Endothelial cell of umbilical vein (primary cell): ENCODE measurements at regions not wholly inside any gene's neighbourhood (a gene's known extent, or its start where the extent isn't known, plus 50 kb on each side); places are given as distances from the start of the nearest gene placed in this dataset.

Source experiments
- BruUV-seq: library from RNA; stranded (reverse); fragments of 400-500 nt; replicated peaks from 2 replicates; lab custom pipeline; 2021; lab: Mats Ljungman, UMichigan
- CTCF ChIA-PET: fragments of 300-600, 350-600 bp; sonication (Branson Sonifier 250); formaldehyde crosslinking; loops from one replicate; lab custom pipeline; 2021; ENCODE audit warnings: antibody characterized with exemption, inconsistent platforms; lab: Charles Lee
- POLR2A ChIA-PET: fragments of 300-600, 350-600 bp; sonication (Branson Sonifier 250); formaldehyde crosslinking; loops from one replicate; lab custom pipeline; 2021; ENCODE audit warnings: antibody characterized with exemption, inconsistent platforms; lab: Charles Lee
- DNase-seq: peaks from one replicate; pipeline ENCODE4 v3.0.0-alpha.2; 2011; ENCODE audit warnings: low read depth, low spot score
- FAIRE-seq: peaks from 2 replicates; lab custom pipeline; 2011; peaks lifted over from hg19 to GRCh38; lab: Jason Lieb, UNC
- H2AFZ ChIP-seq: 2 replicates; pipeline ENCODE4 v1.6.0; 2012; ENCODE audit warnings: low read depth, low read length, control low read depth, inconsistent platforms
- H3K27ac ChIP-seq: 2 replicates; pipeline ENCODE4 v1.5.1; 2011; ENCODE audit warnings: low read depth, mild to moderate bottlenecking, control low read depth, low read length, moderate library complexity; ENCODE audit not compliant: insufficient read depth
- H3K27me3 ChIP-seq, 2 experiments: 2 replicates each; pipeline versions ENCODE4 v1.6.0 to v1.6.1; 2011; ENCODE audit warnings: low read length in 2 of 2, mixed read lengths in 1 of 2; ENCODE audit not compliant: control insufficient read depth in 2 of 2, insufficient read depth in 2 of 2
- H3K36me3 ChIP-seq, 2 experiments: 2 replicates in 1 of 2; 3 replicates in 1 of 2; pipeline ENCODE4 v1.5.1; 2011; ENCODE audit warnings: low read length in 2 of 2, mild to moderate bottlenecking in 1 of 2, moderate library complexity in 1 of 2; ENCODE audit not compliant: control insufficient read depth in 2 of 2, insufficient read depth in 2 of 2; ENCODE audit errors: extremely low read depth in 1 of 2
- H3K4me1 ChIP-seq: 3 replicates; pipeline ENCODE4 v1.5.1; 2011; ENCODE audit warnings: mild to moderate bottlenecking, low read length; ENCODE audit not compliant: control insufficient read depth, insufficient read depth; ENCODE audit errors: extremely low read depth
- H3K4me2 ChIP-seq: 2 replicates; pipeline ENCODE4 v1.6.1; 2011; ENCODE audit warnings: low read length, control low read depth, mixed read lengths; ENCODE audit not compliant: insufficient read depth
- H3K4me3 ChIP-seq, 3 experiments: fragments of 200-600 bp in 1 of 3; sonication (generic), shearing (Covaris generic) in 1 of 3; replicated peaks in 1 of 3; 2 replicates each; pipeline ENCODE4 v1.5.1; 2011 to 2016; ENCODE audit warnings: control low read depth in 3 of 3, low read length in 3 of 3, mild to moderate bottlenecking in 2 of 3, inconsistent platforms in 1 of 3, low read depth in 1 of 3, moderate library complexity in 1 of 3; ENCODE audit not compliant: insufficient read depth in 1 of 3
- H3K79me2 ChIP-seq: 2 replicates; pipeline ENCODE4 v1.6.0; 2012; ENCODE audit warnings: low read length, inconsistent platforms; ENCODE audit not compliant: control insufficient read depth, insufficient read depth
- H3K9ac ChIP-seq: replicated peaks from 2 replicates; pipeline ENCODE3; 2011; ENCODE audit warnings: low read length, control low read depth; ENCODE audit not compliant: insufficient read depth; ENCODE audit errors: extremely low read depth
- H3K9me1 ChIP-seq: replicated peaks from 3 replicates; pipeline ENCODE4 v1.6.0; 2011; ENCODE audit warnings: mild to moderate bottlenecking, low read length; ENCODE audit not compliant: control insufficient read depth, insufficient read depth; ENCODE audit errors: extremely low read depth
- H3K9me3 ChIP-seq: replicated peaks from 2 replicates; pipeline ENCODE4 v1.5.1; 2012; ENCODE audit warnings: low read length, inconsistent platforms; ENCODE audit not compliant: control insufficient read depth, insufficient read depth
- H4K20me1 ChIP-seq: replicated peaks from 2 replicates; pipeline ENCODE3; 2011; ENCODE audit warnings: mild to moderate bottlenecking, low read length; ENCODE audit not compliant: control insufficient read depth, insufficient read depth; ENCODE audit errors: extremely low read depth
- CTCF ChIP-seq, 2 donors: IDR thresholded peaks; 1 replicate in 1 of 2; 2 replicates in 1 of 2; pipeline ENCODE4 v1.5.1; 2011; ENCODE audit warnings: low read length in 2 of 2, mild to moderate bottlenecking in 2 of 2, moderate library complexity in 2 of 2, control low read depth in 1 of 2, inconsistent platforms in 1 of 2, low read depth in 1 of 2; ENCODE audit not compliant: insufficient read depth in 1 of 2; ENCODE audit errors: extremely low read depth in 1 of 2
- EZH2 ChIP-seq: IDR thresholded peaks from 2 replicates; pipeline ENCODE4 v1.6.1; 2012; ENCODE audit warnings: borderline replicate concordance, low read depth, mild to moderate bottlenecking, moderate library complexity, low read length, inconsistent platforms; ENCODE audit not compliant: severe bottlenecking
- FOS ChIP-seq: IDR thresholded peaks from 2 replicates; pipeline ENCODE4 v1.6.1; 2011; ENCODE audit warnings: mild to moderate bottlenecking, low read length, moderate library complexity, borderline replicate concordance; ENCODE audit not compliant: insufficient read depth
- GATA2 ChIP-seq: IDR thresholded peaks from 2 replicates; pipeline ENCODE4 v1.7.0; 2011; ENCODE audit warnings: low read depth, mild to moderate bottlenecking, moderate library complexity, mixed read lengths, low read length; ENCODE audit not compliant: insufficient read length, insufficient read depth
- JUN ChIP-seq: IDR thresholded peaks from 2 replicates; pipeline ENCODE4 v1.6.1; 2011; ENCODE audit warnings: borderline replicate concordance, low read depth; ENCODE audit not compliant: insufficient read length, insufficient read depth
- MAX ChIP-seq: IDR thresholded peaks from 2 replicates; pipeline ENCODE4 v1.6.1; 2011; ENCODE audit not compliant: insufficient read depth, insufficient read length
- MYC ChIP-seq: IDR thresholded peaks from one replicate; pipeline ENCODE4 v1.6.1; 2011; ENCODE audit warnings: mild to moderate bottlenecking, low read depth, low read length
- POLR2A ChIP-seq: IDR thresholded peaks from 2 replicates; pipeline ENCODE4 v1.6.1; 2012; ENCODE audit warnings: low read depth, mild to moderate bottlenecking, control low read depth, low read length
- POLR2AphosphoS5 ChIP-seq: IDR thresholded peaks from 2 replicates; pipeline ENCODE4 v1.6.1; 2012; ENCODE audit warnings: low read depth, mild to moderate bottlenecking, control low read depth, low read length, moderate library complexity; ENCODE audit not compliant: insufficient read depth
- dilution Hi-C: fragments of 300-500 bp; cut with MboI; formaldehyde crosslinking; loops from one replicate; pipeline ENCODE4 v1.15.0; 2019; ENCODE audit warnings: low sequenced_read_pairs; ENCODE audit not compliant: extremely low pct_ligation_motif_present
- intact Hi-C: fragments of 100-400 bp; cut with micrococcal nuclease; formaldehyde crosslinking; loops from one replicate; pipeline ENCODE4 v1.10.0; 2022

- CTCF ChIA-PET = no interaction called here
- POLR2A ChIA-PET = no interaction called here
- Histone ChIP-seq H2AFZ (no peak overlapping the region), H3K4me1 (no peaks in the 10 kb centered on the region), H3K4me3 (no peak overlapping the region), H4K20me1 (no peaks in the 10 kb centered on the region), H3K9me3 (no peaks in the 10 kb centered on the region), H3K9ac (no peak overlapping the region), H3K79me2 (no peaks in the 10 kb centered on the region), H3K36me3 (no peaks in the 10 kb centered on the region), H3K9me1 (no peaks in the 10 kb centered on the region), H3K27ac (no peak overlapping the region), H3K4me2 (no peak overlapping the region), H3K27me3 (no peaks in the 10 kb centered on the region)
- intact Hi-C loops (no loop called here), dilution Hi-C loops (no loop called here)
- no peak for TF ChIP-seq POLR2A
- no peak for TF ChIP-seq CTCF (IDR thresholded peaks at IDR 0.05; ENCODE audit: extremely low read depth in 1 of 2, insufficient read depth in 1 of 2, low read depth in 1 of 2, low read length in 2 of 2)
- no peak for TF ChIP-seq POLR2AphosphoS5
- TF ChIP-seq FOS = no peak
- no peak for TF ChIP-seq MAX
- no peak for TF ChIP-seq GATA2
- TF ChIP-seq MYC = no peak
- no peak for TF ChIP-seq JUN
- no peak for TF ChIP-seq EZH2
- FAIRE-seq = no peak
- BruUV-seq = no TSS peak
- no peak for DNase-seq
Measured at GRCh38 chr1:224804220-224804619, 125.3 kb upstream of the DNAH14 start.
